Gastrocnemius medialis (tissue), 4 donors: ENCODE measurements at regions not wholly inside any gene's neighbourhood (a gene's known extent, or its start where the extent isn't known, plus 50 kb on each side); places are given as distances from the start of the nearest gene placed in this dataset.

ENCODE experiments used
- ATAC-seq, 2 donors: fragments of 150-250 bp; one replicate each; pipeline ENCODE4 v1.9.1; 2016
- DNase-seq, 2 donors: peaks; one replicate each; pipeline ENCODE4 v3.0.0-alpha.2; 2019
- H3K27ac ChIP-seq, 4 donors: fragments of 200-600 bp; sonication (generic); 1 replicate in 1 of 4; 2 replicates in 3 of 4; pipeline ENCODE4 v1.5.1; 2016 to 2018; ENCODE audit warnings: mild to moderate bottlenecking in 2 of 4, moderate library complexity in 1 of 4
- H3K27me3 ChIP-seq, 3 donors: fragments of 200-600 bp; sonication (generic) in 2 of 3; 1 replicate in 1 of 3; 2 replicates in 2 of 3; pipeline versions ENCODE4 v1.5.1 to v1.6.0; 2016 to 2019; ENCODE audit warnings: mild to moderate bottlenecking in 1 of 3, moderate library complexity in 1 of 3
- H3K36me3 ChIP-seq, 2 donors: fragments of 200-600 bp; sonication (generic) in 1 of 2; one replicate each; pipeline ENCODE4 v1.5.1; 2017 to 2018
- H3K4me1 ChIP-seq, 2 donors: fragments of 200-600 bp; sonication (generic) in 1 of 2; one replicate each; pipeline ENCODE4 v1.5.1; 2016 to 2017; ENCODE audit warnings: mild to moderate bottlenecking in 2 of 2
- H3K4me3 ChIP-seq, 4 donors: fragments of 200-600 bp; sonication (generic) in 3 of 4; 1 replicate in 1 of 4; 2 replicates in 3 of 4; pipeline ENCODE4 v1.5.1; 2016 to 2019; ENCODE audit warnings: mild to moderate bottlenecking in 2 of 4
- H3K9me3 ChIP-seq, 3 donors: fragments of 200-600 bp; sonication (generic) in 2 of 3; 1 replicate in 1 of 3; 2 replicates in 2 of 3; pipeline ENCODE4 v1.5.1; 2016 to 2019
- CTCF ChIP-seq, 5 experiments: fragments of 450-650 bp in 3 of 5; fragments of 200-600 bp in 2 of 5; sonication (generic) in 2 of 5; IDR thresholded peaks in 4 of 5; conservative IDR thresholded peaks in 1 of 5; 1 replicate in 4 of 5; 2 replicates in 1 of 5; pipeline ENCODE4 v1.5.1; 2016 to 2019; ENCODE audit warnings: antibody characterized with exemption in 5 of 5, mild to moderate bottlenecking in 3 of 5, moderate library complexity in 3 of 5
- POLR2A ChIP-seq, 2 donors: fragments of 450-650 bp; IDR thresholded peaks; one replicate each; pipeline ENCODE4 v1.6.1; 2017; ENCODE audit warnings: antibody characterized with exemption in 2 of 2, mild to moderate bottlenecking in 2 of 2, moderate library complexity in 2 of 2
- in situ Hi-C, 4 donors: fragments of 200-750 bp; cut with MboI; loops; one replicate each; pipeline versions ENCODE4 v1.15.0 to v1.8.0; 2017; ENCODE audit warnings: low sequenced_read_pairs in 4 of 4
- intact Hi-C: fragments of 100-400 bp; cut with DNase I; formaldehyde crosslinking; loops from one replicate; pipeline ENCODE4 v1.15.1; 2023; ENCODE audit warnings: low total_unique reads

GRCh38 chr11:31871310-31872075 is 60.4 kb upstream of the PAX6 start:
- DNase-seq (no peak), ATAC-seq (no peak)
- Histone ChIP-seq H3K27ac (no peak overlapping the region), H3K36me3 (no peaks in the 10 kb centered on the region), H3K4me3 (no peak overlapping the region), H3K9me3 (no peaks in the 10 kb centered on the region), H3K4me1 (no peaks in the 10 kb centered on the region), H3K27me3 (peaks cover 0 to 3% (median 0%) of the 10 kb centered on the region in 3 donors)
- intact Hi-C loops (loop anchor here (5.0 kb wide), 3 partner anchors 229 to 634 kb away; no protein-coding TSS in a partner anchor), in situ Hi-C loops (loop anchor here in 1 of 4 donors (10.0 to 25.0 kb wide), 2 partner anchors 637 to 759 kb away; no protein-coding TSS in a partner anchor)
- TF ChIP-seq CTCF (IDR thresholded peaks at IDR 0.05 in 4 of 5, conservative IDR thresholded peaks at IDR 0.05 in 1 of 5) (no peak), POLR2A (IDR thresholded peaks at IDR 0.05) (no peak)

GRCh38 chr11:31870609-31871309 is 59.6 kb upstream of the PAX6 start:
- in situ Hi-C loops = loop anchor here in 1 of 4 donors (10.0 to 25.0 kb wide), 2 partner anchors 636 to 758 kb away; no protein-coding TSS in a partner anchor
- Histone ChIP-seq H3K9me3 (no peaks in the 10 kb centered on the region), H3K27me3 (peaks cover 0 to 3% (median 0%) of the 10 kb centered on the region in 3 donors), H3K27ac (no peak overlapping the region), H3K4me3 (no peak overlapping the region), H3K4me1 (no peaks in the 10 kb centered on the region), H3K36me3 (no peaks in the 10 kb centered on the region)
- DNase-seq (peak; percentile 5 to 14), ATAC-seq (no peak)
- intact Hi-C loops = loop anchor here (5.0 kb wide), 3 partner anchors 228 to 633 kb away; no protein-coding TSS in a partner anchor
- TF ChIP-seq CTCF (IDR thresholded peaks at IDR 0.05 in 4 of 5, conservative IDR thresholded peaks at IDR 0.05 in 1 of 5) (peak; percentile 23 to 60 (median 43)), POLR2A (IDR thresholded peaks at IDR 0.05) (no peak)

- Histone ChIP-seq H3K27me3 (no peaks in the 10 kb centered on the region), H3K36me3 (no peaks in the 10 kb centered on the region), H3K27ac (no peak overlapping the region), H3K4me1 (no peaks in the 10 kb centered on the region), H3K4me3 (no peak overlapping the region), H3K9me3 (no peaks in the 10 kb centered on the region)
- DNase-seq (no peak), ATAC-seq (no peak)
- in situ Hi-C loops (loop anchor here in 1 of 4 donors (10.0 to 25.0 kb wide), 3 partner anchors 475 to 758 kb away; no protein-coding TSS in a partner anchor), intact Hi-C loops (loop anchor here (5.0 to 10.0 kb wide), 4 partner anchors 228 to 765 kb away; no protein-coding TSS in a partner anchor)
- no peak for TF ChIP-seq CTCF (IDR thresholded peaks at IDR 0.05 in 4 of 5, conservative IDR thresholded peaks at IDR 0.05 in 1 of 5)
- TF ChIP-seq POLR2A (IDR thresholded peaks at IDR 0.05) = no peak
These were observed 58.9 kb upstream of the PAX6 start for GRCh38 chr11:31869986-31870385.

GRCh38 chr11:31865606-31866300 is 54.6 kb upstream of the PAX6 start:
- H3K27ac ChIP-seq = no peak overlapping the region
- no peaks in the 10 kb centered on the region for H3K27me3 ChIP-seq
- intact Hi-C loops = loop anchor here (10.0 kb wide), 1 partner anchor 761 kb away; no protein-coding TSS in a partner anchor
- TF ChIP-seq POLR2A (IDR thresholded peaks at IDR 0.05) = no peak
- TF ChIP-seq CTCF (IDR thresholded peaks at IDR 0.05 in 4 of 5, conservative IDR thresholded peaks at IDR 0.05 in 1 of 5) = no peak
- no peaks in the 10 kb centered on the region for H3K9me3 ChIP-seq
- no peaks in the 10 kb centered on the region for H3K4me1 ChIP-seq
- no peaks in the 10 kb centered on the region for H3K36me3 ChIP-seq
- no peak overlapping the region for H3K4me3 ChIP-seq
- no peak for DNase-seq
- no peak for ATAC-seq
- in situ Hi-C loops = loop anchor here in 1 of 4 donors (10.0 to 25.0 kb wide), 2 partner anchors 471 to 753 kb away; no protein-coding TSS in a partner anchor
